ENCODE measurements at regions not wholly inside any gene's neighbourhood (a gene's known extent, or its start where the extent isn't known, plus 50 kb on each side); places are given as distances from the start of the nearest gene placed in this dataset.
A peak's percentile ranks its signal among the peaks of the same experiment; 100 is the strongest.
"Not testable (repeated sequence)": the region's sequence is repeated elsewhere in the genome, so short reads cannot be mapped to it uniquely, and the experiment has no call there.

DNA sequence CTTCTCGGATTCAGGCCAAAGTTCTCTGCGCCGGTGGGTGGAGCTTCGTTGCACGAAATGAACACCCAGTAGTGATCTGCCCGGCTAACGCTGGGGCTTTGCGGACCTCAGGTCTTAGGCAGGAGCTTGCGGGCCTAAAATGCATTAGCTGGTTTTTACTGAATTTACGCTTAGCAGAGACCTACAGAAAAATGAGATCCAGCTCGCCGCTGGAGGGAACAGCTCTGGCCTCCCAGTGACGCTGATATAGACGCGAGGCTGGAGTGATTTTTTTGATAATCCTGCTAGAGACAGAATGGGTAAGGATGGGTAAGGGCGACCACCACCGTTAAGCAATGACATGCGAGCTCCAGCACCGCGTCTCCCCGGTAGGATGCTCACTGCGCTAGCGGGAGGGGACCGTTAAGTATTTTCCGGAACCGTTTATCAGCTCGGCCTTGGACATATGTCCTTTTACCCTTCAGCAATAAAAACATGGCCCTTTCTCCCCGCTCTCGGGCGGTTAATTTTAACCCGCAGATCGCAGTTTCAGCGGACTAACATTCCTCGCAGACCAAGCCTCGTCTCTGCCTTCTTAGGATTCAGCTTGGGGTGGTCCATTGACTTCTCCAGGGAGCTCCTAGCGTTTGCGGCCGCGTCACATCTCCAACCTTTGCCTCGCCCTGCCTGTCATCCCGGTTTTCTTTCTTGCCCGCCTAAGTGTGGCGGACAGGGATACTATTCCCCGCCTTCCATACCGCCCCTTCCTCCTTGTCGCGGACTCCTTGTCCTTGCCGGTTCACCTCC, 109.3 kb downstream of the GPX5 start:
- Mint-ChIP-seq H3K4me3 (peak overlapping the region; percentile 63 to 71), H3K36me3 (ENCODE audit: insufficient read depth in 2 of 2) (peaks cover 2% of the 10 kb centered on the region in 2 donors), H3K4me1 (ENCODE audit: low read depth) (peaks cover 26% of the 10 kb centered on the region), H3K27ac (no peak overlapping the region), H3K27me3 (ENCODE audit: low read depth) (peaks cover 90% of the 10 kb centered on the region), H3K9me3 (no peaks in the 10 kb centered on the region)
- DNase-seq (peak in 1 of 2 donors; percentile 10), ATAC-seq (replicated peaks in 1 of 2) (peak; percentile 28 to 41)

DNA sequence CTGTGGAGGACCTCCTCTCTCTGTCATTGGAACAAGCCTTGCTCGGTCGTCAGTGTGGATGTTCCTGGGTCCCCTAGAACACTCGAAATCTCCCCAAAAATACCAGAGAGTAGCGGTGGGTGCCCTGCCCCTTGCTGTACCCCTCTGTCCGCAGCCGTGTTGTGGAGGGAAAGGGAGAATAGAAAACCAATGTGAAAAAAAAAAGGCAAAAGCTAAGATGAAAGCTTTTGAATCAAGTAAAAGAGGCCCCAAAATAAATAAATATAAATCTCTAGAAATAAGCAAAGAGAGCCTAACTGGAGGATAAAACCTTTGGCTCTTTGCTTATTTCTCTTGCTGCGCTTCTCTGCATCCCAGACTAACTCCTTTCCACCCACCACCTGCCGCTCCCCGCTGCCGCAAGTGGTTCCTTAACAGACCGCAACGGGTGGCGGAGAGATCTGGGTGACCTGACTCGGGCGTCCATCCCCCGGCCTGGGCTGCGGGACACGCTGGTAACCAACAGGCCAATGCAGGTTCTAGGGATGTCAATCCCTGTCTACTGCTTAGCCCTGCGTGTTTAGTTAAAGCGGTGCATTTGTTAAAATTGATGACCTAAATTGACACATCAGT, 110.0 kb downstream of the GPX5 start:
- no peak for DNase-seq
- Mint-ChIP-seq H3K27ac (no peak overlapping the region), H3K4me3 (peak overlapping the region; percentile 63 to 71), H3K27me3 (ENCODE audit: low read depth) (peaks cover 83% of the 10 kb centered on the region), H3K36me3 (ENCODE audit: insufficient read depth in 2 of 2) (peaks cover 2% of the 10 kb centered on the region in 2 donors), H3K9me3 (no peaks in the 10 kb centered on the region), H3K4me1 (ENCODE audit: low read depth) (peaks cover 26% of the 10 kb centered on the region)
- ATAC-seq (replicated peaks in 1 of 2), result no peak

DNA sequence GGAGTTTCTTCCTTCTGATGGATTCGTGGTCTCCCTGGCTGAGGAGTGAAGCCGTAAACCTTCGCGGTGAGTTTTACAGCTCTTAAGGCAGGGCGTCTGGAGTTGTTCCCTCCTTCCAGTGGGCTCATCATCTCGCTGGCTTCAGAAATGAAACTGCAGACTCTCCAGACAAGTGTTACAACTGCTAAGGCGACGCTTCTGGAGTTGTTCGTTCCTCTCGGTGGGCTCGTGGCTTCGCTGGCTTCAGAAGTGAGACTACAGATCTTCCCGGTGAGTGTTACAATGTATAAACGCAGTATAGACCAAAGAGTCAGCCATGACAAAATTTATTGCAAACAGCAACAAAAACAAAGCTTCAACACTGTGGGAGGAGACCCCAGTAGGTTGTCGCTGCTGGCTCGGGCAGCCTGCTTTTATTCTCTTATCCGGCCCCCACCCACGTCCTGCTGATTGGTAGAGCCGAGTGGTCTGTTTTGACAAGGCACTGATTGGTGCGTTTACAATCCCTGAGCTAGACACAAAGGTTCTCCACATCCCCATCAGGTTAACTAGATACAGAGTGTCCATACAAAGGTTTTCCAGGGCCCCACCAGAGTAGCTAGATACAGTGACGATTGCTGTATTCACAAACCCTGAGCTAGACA, 113.2 kb downstream of the GPX5 start:
- ATAC-seq (replicated peaks in 1 of 2) (no peak), DNase-seq (no peak)
- H3K4me3 Mint-ChIP-seq, result no peak overlapping the region
- H3K9me3 Mint-ChIP-seq, result no peaks in the 10 kb centered on the region
- peaks cover 56% of the 10 kb centered on the region for H3K27me3 Mint-ChIP-seq (ENCODE audit: low read depth)
- peaks cover 27% of the 10 kb centered on the region for H3K4me1 Mint-ChIP-seq (ENCODE audit: low read depth)
- no peak overlapping the region for H3K27ac Mint-ChIP-seq
- peaks cover 0 to under 1% of the 10 kb centered on the region in 2 donors for H3K36me3 Mint-ChIP-seq (ENCODE audit: insufficient read depth in 2 of 2)

DNA sequence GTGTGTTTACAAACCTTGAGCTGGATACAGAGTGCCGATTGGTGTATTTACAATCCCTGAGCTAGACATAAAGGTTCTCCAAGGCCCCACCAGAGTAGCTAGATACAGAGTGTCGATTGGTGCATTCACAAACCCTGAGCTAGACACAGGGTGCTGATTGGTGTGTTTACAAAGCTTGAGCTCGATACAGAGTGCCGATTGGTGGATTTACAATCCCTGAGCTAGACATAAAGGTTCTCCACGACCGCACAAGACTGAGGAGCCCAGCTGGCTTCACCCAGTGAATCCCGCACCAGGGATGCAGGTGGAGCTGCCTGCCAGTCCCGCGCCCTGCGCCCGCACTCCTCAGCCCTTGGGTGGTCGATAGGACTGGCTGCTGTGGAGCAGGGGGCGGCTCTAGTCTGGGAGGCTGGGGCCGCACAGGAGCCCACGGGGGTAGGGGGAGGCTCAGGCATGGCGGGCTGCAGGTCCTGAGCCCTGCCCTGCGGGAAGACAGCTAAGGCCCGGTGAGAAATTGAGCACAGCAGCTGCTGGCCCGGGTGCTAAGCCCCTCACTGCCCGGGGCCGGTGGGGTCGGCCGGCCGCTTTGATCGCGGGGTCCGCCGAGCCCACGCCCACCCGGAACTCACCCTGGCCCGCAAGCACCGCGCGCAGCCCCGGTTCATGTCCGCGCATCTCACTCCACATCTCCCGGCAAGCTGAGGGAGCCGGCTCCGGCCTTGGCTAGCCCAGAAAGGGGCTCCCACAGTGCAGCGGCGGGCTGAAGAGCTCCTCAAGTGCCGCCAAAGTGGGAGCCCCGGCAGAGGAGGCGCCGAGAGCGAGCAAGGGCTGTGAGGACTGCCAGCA, 114.0 kb downstream of the GPX5 start:
- not testable (repeated sequence) for H3K4me3 Mint-ChIP-seq; H3K27ac Mint-ChIP-seq; H3K9me3 Mint-ChIP-seq; DNase-seq; H3K36me3 Mint-ChIP-seq (ENCODE audit: insufficient read depth in 2 of 2); ATAC-seq (replicated peaks in 1 of 2)
- Mint-ChIP-seq H3K27me3 (ENCODE audit: low read depth) (peaks cover 48% of the 10 kb centered on the region), H3K4me1 (ENCODE audit: low read depth) (peaks cover 19% of the 10 kb centered on the region)

DNA sequence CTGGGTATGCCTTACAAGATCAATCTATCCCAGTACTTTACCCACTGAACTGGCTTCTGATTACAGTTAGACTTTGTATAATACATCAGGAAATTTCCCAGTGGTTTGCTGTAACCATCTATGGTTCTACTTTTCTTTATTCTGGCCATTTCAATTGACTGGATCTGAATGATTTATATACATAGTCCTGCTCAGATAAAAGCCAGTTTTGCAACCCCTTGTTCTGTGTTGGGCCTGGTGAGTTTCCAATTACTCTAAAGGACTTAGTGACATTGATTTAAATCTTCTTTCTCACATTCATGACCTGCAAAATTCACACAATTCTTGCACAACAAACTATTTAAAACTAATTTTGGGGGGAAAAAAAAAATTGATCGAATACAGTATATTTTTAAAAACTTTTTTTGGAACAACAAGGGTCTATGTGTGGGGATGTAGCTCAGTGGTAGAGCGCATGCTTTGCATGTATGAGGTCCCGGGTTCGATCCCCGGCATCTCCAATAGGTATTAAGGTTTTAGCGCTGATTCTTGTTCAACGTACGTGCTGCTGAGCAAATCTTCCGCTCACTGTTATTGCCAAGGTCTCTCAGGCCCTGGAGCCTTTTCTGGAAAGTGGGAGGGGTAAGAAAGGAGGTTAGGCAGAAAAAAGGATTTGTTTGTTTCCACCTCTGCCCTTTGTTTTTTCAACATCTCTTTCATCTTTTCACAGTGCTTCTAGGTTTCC, 117.5 kb downstream of the GPX5 start:
- Mint-ChIP-seq H3K9me3 (no peaks in the 10 kb centered on the region), H3K27me3 (ENCODE audit: low read depth) (peaks cover 25% of the 10 kb centered on the region), H3K4me3 (no peak overlapping the region), H3K27ac (peak overlapping the region; percentile 95), H3K4me1 (ENCODE audit: low read depth) (peaks cover 7% of the 10 kb centered on the region), H3K36me3 (ENCODE audit: insufficient read depth in 2 of 2) (peaks cover 0 to under 1% of the 10 kb centered on the region in 2 donors)
- ATAC-seq (replicated peaks in 1 of 2) (peak; percentile 60 to 71), DNase-seq (peak; percentile 31 to 35)

DNA sequence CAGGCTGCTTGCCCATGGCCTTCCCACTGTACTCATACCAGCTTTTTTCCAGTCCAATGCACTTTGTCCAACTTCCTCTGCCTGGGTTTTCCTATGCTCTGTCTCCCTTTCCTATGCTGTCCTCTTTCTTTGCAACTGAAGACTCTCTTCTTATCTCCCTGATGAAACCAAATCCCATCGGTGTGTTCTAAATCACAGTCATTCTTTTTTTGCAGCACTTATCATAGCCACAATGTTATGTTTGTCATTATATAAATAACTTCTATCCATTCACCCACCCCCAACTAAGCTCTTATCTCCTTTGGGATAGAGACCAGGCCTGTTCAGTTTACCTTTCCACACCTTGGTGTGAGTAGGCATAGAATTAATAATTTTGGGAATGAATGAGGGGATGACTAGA, 121.0 kb downstream of the GPX5 start:
- peaks cover 44% of the 10 kb centered on the region for H3K27me3 Mint-ChIP-seq (ENCODE audit: low read depth)
- peaks cover 7% of the 10 kb centered on the region for H3K4me1 Mint-ChIP-seq (ENCODE audit: low read depth)
- ATAC-seq (replicated peaks in 1 of 2) (no peak), DNase-seq (no peak)
- H3K27ac Mint-ChIP-seq, result no peak overlapping the region
- H3K36me3 Mint-ChIP-seq (ENCODE audit: insufficient read depth in 2 of 2), result peaks cover 0 to 2% of the 10 kb centered on the region in 2 donors
- no peaks in the 10 kb centered on the region for H3K9me3 Mint-ChIP-seq
- H3K4me3 Mint-ChIP-seq, result no peak overlapping the region

DNA sequence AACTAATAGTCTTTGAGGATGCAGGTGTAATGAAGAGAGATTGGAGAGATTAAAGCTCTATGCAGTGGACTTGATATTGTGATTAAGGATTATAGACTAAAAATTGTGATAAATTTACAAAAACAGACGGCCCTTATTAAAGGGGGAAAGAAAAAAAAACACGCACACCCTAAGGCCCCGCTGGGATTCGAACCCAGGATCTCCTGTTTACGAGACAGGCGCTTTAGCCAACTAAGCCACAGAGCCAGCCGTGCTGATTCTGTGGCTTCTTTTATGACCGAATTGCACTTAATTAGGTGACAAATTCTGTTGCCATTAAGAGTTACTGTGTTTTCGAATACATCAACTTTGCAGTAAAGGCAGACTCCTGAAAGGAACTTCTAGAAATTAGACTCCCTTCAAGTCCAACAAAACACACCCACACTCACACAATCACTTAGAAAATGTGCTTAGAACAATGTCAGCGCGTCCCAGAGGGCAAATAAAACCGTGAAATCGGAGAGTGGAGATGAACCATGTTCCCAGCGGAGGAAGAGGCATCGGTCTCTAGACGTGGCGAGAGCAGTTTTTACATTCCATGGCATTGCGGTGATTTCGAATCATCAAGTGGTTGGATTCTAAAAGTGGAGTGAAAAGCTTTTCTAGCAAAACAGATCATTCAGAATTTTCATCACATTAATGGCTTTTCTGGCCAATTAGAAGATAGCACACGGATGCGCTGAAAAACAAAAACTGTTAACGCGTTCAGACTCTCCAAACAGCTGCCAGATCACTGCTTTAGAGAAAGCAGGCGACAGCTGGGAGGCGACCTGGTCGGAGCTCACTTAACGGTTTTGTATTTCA, 122.6 kb downstream of the GPX5 start:
- H3K9me3 Mint-ChIP-seq, result no peaks in the 10 kb centered on the region
- H3K27ac Mint-ChIP-seq, result peak overlapping the region; percentile 80
- peaks cover 0 to 2% of the 10 kb centered on the region in 2 donors for H3K36me3 Mint-ChIP-seq (ENCODE audit: insufficient read depth in 2 of 2)
- DNase-seq, result peak; percentile 61 to 68
- H3K27me3 Mint-ChIP-seq (ENCODE audit: low read depth), result peaks cover 45% of the 10 kb centered on the region
- H3K4me3 Mint-ChIP-seq, result peak overlapping the region; percentile 88 to 96
- ATAC-seq (replicated peaks in 1 of 2), result peak; percentile 41 to 54
- peaks cover under 1% of the 10 kb centered on the region for H3K4me1 Mint-ChIP-seq (ENCODE audit: low read depth)

DNA sequence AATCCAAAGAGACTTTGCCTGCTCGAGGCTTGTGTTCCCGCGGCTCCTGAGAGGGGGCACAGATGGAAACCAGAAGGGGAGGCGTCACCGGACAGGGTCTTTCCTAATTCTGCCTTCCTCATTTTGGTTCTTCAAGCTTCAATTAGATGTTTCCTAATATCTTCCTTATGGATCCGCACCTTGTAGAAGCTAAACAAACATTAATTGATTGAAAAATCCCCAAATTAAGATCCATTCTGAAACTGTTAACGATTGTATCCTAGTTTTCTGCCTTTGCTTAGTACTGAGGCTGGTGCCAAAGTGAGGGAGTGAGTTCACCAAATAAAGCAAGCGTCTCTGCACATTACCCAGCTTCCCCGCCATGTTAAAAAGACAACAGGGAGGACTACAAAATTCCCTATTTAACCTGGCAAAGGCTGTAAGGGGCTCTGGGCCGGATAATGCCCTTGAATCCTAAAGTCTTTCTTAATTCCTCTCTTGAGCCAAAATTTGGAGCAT, 123.2 kb downstream of the GPX5 start:
- no peak for ATAC-seq (replicated peaks in 1 of 2)
- H3K36me3 Mint-ChIP-seq (ENCODE audit: insufficient read depth in 2 of 2), result peaks cover 0 to 2% of the 10 kb centered on the region in 2 donors
- no peaks in the 10 kb centered on the region for H3K9me3 Mint-ChIP-seq
- H3K4me1 Mint-ChIP-seq (ENCODE audit: low read depth), result no peaks in the 10 kb centered on the region
- DNase-seq, result no peak
- H3K4me3 Mint-ChIP-seq, result peak overlapping the region; percentile 88 to 96
- H3K27me3 Mint-ChIP-seq (ENCODE audit: low read depth), result peaks cover 45% of the 10 kb centered on the region
- H3K27ac Mint-ChIP-seq, result no peak overlapping the region

DNA sequence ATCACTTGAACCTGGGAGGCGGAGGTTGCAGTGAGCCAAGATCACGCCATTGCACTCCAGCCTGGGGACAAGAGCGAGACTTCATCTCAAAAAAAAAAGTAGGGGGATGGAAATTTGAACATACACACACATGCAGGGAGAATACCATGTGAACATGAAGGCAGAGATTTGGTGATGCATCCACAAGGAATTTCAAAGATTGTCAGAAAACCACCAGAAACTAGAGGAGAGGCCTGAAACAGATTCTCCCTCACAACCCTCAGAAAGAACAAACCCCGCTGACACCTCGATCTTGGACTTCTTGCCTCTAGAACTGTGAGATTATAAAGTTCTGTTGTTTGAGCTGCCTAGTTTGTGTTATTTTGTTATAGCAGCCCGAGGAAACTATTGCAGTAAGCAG, 125.5 kb downstream of the GPX5 start:
- H3K27ac Mint-ChIP-seq, result no peak overlapping the region
- ATAC-seq (replicated peaks in 1 of 2) (no peak), DNase-seq (no peak)
- H3K9me3 Mint-ChIP-seq, result no peaks in the 10 kb centered on the region
- H3K4me1 Mint-ChIP-seq (ENCODE audit: low read depth), result no peaks in the 10 kb centered on the region
- H3K27me3 Mint-ChIP-seq (ENCODE audit: low read depth), result peaks cover 57% of the 10 kb centered on the region
- H3K4me3 Mint-ChIP-seq, result no peak overlapping the region
- peaks cover under 1 to 2% of the 10 kb centered on the region in 2 donors for H3K36me3 Mint-ChIP-seq (ENCODE audit: insufficient read depth in 2 of 2)

DNA sequence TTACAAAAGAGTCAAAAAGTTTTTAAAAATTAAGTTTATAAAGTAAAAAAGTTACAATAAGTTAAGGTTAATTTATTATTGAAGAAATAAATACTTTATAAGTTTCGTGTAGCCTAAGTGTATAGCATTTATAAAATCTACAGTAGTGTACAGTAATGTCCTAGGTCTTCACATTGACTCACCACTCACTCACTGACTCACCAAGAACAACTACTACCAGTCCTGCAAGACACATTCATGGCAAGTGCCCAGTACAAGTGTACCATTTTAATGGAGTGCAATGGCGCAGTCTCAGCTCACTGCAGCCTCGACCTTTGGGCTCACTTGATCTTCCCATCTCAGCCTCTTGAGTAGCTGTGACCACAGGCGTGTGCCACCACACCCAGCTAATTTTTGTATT, 128.2 kb downstream of the GPX5 start:
- H3K36me3 Mint-ChIP-seq (ENCODE audit: insufficient read depth in 2 of 2), result peaks cover 6 to 7% of the 10 kb centered on the region in 2 donors
- DNase-seq (no peak), ATAC-seq (replicated peaks in 1 of 2) (no peak)
- H3K27me3 Mint-ChIP-seq (ENCODE audit: low read depth), result peaks cover 63% of the 10 kb centered on the region
- no peaks in the 10 kb centered on the region for H3K9me3 Mint-ChIP-seq
- H3K27ac Mint-ChIP-seq, result no peak overlapping the region
- no peak overlapping the region for H3K4me3 Mint-ChIP-seq
- peaks cover 22% of the 10 kb centered on the region for H3K4me1 Mint-ChIP-seq (ENCODE audit: low read depth)

DNA sequence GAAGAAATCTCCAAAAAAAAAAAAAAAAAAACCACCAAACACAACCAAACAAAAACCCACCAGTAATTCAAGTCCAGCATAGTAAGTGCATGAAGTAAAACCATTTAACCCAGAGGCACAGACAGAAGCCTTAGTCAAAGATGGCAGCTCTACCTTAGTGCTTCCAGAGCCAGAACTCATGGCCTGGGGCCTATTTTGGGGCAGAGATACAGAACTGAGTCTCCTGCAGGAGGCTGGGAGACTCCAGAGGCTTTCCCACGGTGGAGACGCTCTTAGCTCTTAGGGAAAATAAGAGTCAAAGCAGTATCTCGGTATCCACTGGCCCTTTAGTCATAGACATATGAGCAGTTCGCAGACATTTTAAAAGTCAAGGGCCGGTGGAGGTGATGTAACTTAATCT, 129.5 kb downstream of the GPX5 start:
- Mint-ChIP-seq H3K27ac (no peak overlapping the region), H3K4me1 (ENCODE audit: low read depth) (peaks cover 31% of the 10 kb centered on the region), H3K4me3 (no peak overlapping the region), H3K27me3 (ENCODE audit: low read depth) (peaks cover 70% of the 10 kb centered on the region), H3K9me3 (no peaks in the 10 kb centered on the region), H3K36me3 (ENCODE audit: insufficient read depth in 2 of 2) (peaks cover 7% of the 10 kb centered on the region in 2 donors)
- DNase-seq (no peak), ATAC-seq (replicated peaks in 1 of 2) (no peak)
